GM18499 (cell line): ENCODE measurements at regions not wholly inside any gene's neighbourhood (a gene's known extent, or its start where the extent isn't known, plus 50 kb on each side); places are given as distances from the start of the nearest gene placed in this dataset.

ENCODE experiments used
- ATAC-seq: cut with Tn5 transposase; IDR thresholded peaks from one replicate; pipeline ENCODE4 v1.9.1; 2021; ENCODE audit warnings: moderate number of reproducible peaks; ENCODE audit not compliant: insufficient read depth, unreplicated experiment

DNA sequence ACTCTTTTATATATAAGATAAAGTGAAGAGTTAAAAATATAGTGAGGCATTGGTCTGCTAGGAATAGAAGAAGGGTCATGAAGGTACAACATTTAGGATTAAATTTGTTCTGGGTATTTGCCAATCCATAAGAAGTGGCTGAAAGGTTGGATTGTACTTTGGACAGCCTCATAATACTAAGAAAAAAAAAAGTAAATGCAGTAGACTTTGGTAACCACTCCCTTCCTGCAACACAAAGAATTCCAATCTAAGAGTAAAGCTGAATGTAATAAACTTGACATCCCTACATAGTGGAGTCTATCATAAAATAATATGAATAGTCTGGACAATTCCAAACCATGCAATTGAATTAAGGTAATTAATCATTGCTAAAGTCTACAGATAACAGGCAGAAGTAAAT lies 2294.4 kb downstream of the LRRC4C start:
- ATAC-seq, result no peak

DNA sequence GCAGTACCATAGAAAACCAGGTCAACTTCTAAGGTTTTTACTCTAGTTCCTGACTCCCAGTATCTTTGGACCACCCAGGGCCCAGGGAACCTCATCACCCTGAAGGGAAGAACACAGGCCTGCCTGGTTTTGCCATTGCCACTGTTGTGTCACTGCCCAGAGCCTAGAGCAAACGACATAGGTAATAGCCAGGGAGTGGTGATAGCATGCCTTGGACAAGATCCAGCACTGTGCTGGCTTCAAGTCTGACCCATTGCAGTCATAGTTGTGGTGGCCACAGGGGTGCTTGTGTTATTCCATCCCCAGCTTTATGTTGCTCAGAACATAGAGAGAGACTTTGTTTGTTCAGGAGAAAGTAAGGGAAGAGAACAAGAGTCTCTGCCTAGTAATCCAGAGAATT lies 2310.2 kb downstream of the LRRC4C start:
- no peak for ATAC-seq

- ATAC-seq, result no peak
Observed at GRCh38 chr11:39145346-39145745, 2314.1 kb downstream of the LRRC4C start.

GRCh38 chr11:39144351-39145130 lies 2314.9 kb downstream of the LRRC4C start:
- ATAC-seq, result no peak

DNA sequence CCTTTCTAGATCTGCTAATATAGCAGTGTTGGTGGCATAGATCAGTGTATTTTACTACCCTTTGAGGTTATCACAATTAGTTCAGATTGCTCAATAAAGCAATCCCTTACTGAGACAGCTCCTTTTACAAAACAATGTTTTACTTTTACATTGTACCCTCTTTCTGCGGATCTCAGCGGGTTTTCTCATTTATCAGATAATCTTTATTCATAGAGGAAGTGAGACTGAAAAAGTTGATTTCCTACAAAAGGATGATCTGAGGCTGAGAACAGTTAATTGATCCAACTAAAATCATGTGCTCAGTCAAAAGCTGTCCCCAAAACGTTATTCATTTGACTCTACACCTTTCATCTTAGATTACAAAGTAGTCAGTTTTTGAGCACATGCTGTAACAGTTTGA lies 2319.9 kb downstream of the LRRC4C start:
- ATAC-seq, result no peak

DNA sequence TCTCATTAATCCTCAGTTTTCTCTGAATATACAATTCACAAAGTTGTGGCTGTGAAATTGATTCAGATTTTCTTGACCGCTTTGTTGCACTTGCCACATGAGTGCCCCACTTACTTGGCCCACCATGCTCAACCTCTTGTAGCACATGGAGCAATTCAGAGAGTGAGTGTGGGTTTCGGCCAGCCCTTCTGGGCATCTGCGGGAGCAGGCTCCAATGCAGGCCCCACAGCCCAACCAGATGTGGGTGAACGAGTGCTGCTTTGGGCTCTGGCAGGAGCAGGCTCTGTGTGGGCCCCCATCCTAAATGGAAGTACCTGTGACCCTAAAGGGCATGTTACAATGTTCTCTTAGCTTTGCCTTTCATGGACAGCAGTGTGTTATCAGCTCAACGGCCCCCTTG lies 2338.6 kb downstream of the LRRC4C start:
- no peak for ATAC-seq

DNA sequence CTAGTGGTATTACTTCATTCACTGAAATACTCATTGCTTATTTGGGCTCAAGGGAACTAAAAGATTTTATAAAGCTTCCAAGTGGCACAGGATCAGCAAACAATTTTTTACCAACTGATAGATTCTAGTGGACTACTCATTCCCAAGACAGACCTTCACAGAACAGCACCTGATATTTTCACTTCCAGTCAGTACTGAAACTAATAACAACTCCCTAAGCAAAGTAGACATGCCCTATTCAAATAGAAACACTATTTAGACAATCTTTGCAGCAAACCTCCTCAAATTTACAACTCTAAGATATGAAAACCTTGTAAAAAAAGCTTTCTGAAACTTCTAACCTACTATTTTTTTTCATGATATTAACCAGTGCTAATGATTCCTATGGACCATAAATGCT lies 2345.8 kb downstream of the LRRC4C start:
- ATAC-seq, result no peak

DNA sequence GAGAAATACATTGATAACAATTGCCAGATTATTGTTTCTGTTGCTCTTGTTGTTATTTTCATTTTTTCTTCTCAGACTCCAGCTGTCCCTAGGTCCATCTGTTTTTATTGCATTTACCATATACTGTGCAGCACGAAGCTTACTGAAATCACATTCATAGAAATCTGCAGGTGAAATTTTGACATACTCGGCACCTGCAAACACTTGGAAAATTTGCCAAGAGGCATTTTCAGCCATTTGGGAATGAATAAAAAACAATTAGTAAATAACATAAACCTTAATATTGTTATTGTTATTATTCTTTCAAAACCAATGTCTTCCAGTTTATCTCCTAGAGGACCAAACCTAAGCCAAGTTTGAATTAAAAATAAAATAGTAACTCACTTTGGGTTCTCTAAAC lies 2357.2 kb downstream of the LRRC4C start:
- no peak for ATAC-seq

- ATAC-seq, result no peak
Observed at GRCh38 chr11:39078465-39078864, 2381.0 kb downstream of the LRRC4C start.

DNA sequence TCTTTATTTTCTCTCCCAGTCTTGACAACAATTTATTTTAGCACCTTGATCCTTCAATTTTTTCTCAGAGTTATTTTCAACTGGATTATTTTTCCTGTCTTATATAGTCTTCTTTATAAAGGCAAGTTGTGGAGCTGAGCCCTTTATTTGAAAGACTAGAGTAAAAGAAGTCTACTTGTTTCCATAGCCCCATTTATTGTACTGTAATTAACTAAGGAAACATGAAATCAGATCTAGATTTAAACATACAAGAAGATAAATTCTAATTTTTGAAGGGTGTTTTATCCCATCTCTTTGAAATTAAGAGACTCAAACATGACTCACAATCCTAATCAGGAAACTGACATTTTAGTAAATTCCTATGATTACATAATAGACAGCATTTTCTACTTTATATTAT lies 2421.8 kb downstream of the LRRC4C start:
- ATAC-seq, result no peak

DNA sequence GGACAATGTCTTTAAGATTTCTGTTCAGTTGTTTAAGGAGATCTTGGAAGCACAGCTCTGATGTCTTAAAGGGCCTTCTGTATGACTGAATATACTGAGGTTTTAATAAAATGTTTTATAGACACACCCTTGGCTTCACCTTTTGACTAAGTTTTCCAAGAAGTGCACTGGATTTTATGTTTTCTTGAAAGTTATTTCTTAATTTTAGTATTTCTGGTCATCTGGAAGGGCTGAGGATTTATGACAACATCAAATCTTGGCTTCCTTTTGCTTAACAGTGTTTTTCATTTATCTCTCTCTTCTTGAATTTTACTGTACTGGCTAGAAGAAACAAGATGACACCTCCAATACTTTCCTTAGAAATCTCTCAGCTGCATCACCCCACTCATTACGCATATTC lies 2423.4 kb downstream of the LRRC4C start:
- ATAC-seq, result no peak

DNA sequence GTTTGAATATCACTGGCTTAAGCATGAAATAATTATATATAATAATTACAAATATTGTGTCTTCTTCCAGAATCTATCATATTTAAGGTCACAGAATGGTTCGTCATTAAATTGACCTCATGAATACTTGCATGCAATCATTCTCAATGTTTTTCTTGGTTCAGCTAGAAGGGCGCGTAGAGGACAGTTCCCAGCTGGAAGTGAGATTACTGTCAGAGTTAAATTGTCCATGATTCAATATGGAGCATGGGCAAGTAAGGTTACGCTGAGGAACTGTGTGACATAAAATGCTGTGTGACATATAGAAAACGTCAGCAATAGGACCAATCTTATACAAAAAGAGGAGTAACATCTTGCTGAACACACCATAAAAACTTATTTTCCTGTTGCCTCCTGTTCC lies 2423.5 kb upstream of the RAG2 start:
- no peak for ATAC-seq

GRCh38 chr11:39011797-39012196 lies 2413.8 kb upstream of the RAG2 start:
- no peak for ATAC-seq

GRCh38 chr11:38990841-38991240 lies 2392.8 kb upstream of the RAG2 start:
- ATAC-seq, result no peak

GRCh38 chr11:38990139-38990538 lies 2392.1 kb upstream of the RAG2 start:
- ATAC-seq, result no peak

DNA sequence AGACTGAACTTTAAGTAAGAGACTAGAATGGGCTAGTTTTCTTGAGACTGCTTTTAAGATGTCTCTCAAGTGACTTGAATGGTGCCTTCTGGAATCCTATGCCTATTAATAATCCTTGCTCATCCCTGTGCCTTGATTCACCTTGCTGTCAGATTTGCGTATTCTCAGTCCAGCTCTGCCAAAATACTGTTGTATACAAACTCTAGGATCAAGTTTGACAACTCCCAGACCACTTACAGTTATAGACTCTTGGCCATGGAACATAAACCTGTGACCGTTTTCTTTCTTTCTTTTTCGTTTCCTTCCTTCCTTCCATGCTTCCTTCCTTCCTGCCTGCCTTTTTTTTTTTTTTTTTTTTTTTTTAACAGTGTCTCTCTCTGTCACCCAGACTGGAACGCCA lies 2390.9 kb upstream of the RAG2 start:
- ATAC-seq, result no peak

- ATAC-seq, result no peak
Observed at GRCh38 chr11:38972220-38972619, 2374.2 kb upstream of the RAG2 start.

GRCh38 chr11:38971141-38971540 lies 2373.1 kb upstream of the RAG2 start:
- no peak for ATAC-seq

DNA sequence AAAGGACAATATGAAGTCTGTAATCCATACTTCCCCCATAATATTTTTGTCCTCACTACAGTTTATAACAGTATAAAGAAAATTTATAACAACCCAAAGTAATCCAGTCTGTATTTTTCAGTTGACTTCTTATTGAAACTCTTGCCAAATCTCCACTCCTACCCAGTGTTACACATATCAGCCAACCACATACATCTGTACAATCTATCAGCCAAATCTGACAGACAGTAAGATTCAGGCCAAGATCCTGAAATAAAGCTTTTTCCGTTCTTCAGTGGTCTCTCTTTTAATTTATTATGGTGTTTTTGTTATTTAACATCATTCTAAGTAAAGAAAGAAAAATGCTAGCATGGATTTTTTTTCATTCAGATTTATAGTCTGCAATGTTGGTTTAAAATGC lies 2370.9 kb upstream of the RAG2 start:
- ATAC-seq, result no peak

DNA sequence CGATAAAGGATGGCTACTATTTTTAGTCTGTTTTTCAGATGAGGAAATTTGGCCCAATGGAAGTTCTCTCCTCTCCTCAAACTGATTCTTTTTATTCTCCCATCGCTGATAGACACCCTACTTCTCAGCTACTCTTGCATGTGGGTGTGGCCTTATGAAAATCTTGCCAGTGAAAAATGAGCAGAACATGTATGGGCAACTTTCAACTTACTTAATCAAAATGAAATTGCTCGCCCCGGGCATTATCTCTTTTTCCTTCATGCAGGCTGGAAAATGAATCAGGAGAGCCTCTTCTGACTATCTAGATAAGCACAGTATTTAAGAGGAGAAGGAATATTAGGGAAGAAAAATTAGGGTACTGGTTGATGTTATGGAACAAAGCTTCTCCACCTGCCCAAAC lies 2354.7 kb upstream of the RAG2 start:
- no peak for ATAC-seq

DNA sequence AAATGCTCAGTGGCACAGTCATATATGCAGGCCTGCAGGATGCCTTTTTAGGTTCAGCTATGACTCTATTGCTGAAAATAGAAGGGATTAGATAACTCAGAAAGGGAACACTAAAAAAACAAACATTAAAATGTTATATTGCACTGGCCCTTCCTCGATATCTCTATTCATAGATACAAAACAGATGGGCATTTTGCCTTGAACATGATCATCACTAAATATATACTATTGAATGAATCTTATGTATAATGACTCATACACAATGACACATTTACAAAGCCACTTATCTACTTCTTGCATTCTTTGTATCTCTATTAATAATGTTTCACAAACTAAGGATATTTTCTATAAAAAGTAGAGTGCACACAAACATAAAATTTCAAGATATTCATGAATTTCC lies 2352.8 kb upstream of the RAG2 start:
- no peak for ATAC-seq

DNA sequence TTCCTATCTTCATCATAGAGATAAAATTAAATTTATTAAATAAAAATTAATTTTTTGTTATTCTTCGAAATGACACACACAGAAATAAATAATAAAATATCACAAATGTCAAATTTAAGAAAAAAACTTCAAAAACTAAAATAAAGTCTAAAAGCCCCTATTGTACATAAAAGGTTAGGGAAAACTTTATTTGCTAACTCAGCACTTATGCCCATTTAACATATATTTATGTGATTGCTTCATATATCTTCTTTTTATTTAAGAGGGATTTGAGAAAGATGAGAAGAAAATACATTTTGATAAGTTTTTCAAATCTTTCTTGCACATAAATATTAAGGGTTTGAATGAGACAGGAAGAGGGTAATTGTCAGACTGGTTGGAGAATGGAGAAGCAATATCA lies 2350.4 kb upstream of the RAG2 start:
- ATAC-seq, result no peak

DNA sequence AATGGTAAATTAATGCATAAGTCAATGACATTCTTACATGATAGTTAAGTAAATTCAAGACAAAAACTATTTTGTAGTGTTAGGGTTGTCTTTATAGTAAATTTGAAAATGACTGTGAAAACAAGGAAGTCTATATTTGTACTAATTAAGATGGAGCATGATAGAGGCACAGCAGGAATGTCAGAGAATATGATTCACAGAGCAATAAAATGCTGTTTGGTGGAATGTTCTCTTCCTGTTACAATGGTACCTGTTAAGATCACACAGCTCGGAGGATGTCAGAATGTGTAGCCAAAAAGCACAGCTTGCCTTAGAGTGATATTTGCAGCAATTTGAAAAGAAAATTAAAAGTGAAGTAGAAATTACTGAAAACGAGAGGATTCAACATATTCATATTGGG lies 2339.7 kb upstream of the RAG2 start:
- no peak for ATAC-seq
